Upper lobe of left lung (tissue), 4 donors: ENCODE measurements at regions not wholly inside any gene's neighbourhood (a gene's known extent, or its start where the extent isn't known, plus 50 kb on each side); places are given as distances from the start of the nearest gene placed in this dataset.
"Not testable (repeated sequence)": the region's sequence is repeated elsewhere in the genome, so short reads cannot be mapped to it uniquely, and the experiment has no call there.

Experiments
- CTCF ChIP-seq, 6 experiments: fragments of 450-650 bp in 4 of 6; fragments of 200-600 bp in 2 of 6; sonication (generic) in 2 of 6; IDR thresholded peaks; one replicate each; pipeline ENCODE4 v1.5.1; 2016 to 2019; ENCODE audit warnings: antibody characterized with exemption in 6 of 6
- EP300 ChIP-seq, 4 donors: sonication (generic); formaldehyde crosslinking; IDR thresholded peaks; one replicate each; pipeline ENCODE4 v1.5.1; 2017; ENCODE audit warnings: antibody characterized with exemption in 4 of 4, control low read depth in 2 of 4
- POLR2AphosphoS5 ChIP-seq, 2 donors: sonication (generic); formaldehyde crosslinking; IDR thresholded peaks; one replicate each; pipeline ENCODE4 v1.5.1; 2017; ENCODE audit warnings: antibody characterized with exemption in 2 of 2

GRCh38 chr14:28317890-28318675 lies 448.5 kb upstream of the FOXG1 start:
- not testable (repeated sequence) for TF ChIP-seq CTCF, EP300, POLR2AphosphoS5 (IDR thresholded peaks at IDR 0.05)
